Right lobe of liver (tissue), 6 donors: ENCODE measurements at regions not wholly inside any gene's neighbourhood (a gene's known extent, or its start where the extent isn't known, plus 50 kb on each side); places are given as distances from the start of the nearest gene placed in this dataset.

Experiments
- ATAC-seq, 4 donors: fragments of 200-7000 bp; cut with Tn5 transposase; one replicate each; pipeline ENCODE4 v1.9.1; 2020; ENCODE audit warnings: mild to moderate bottlenecking in 4 of 4, moderate library complexity in 4 of 4
- DNase-seq, 3 donors: peaks; one replicate each; pipeline ENCODE4 v3.0.0-alpha.2; 2020
- H3K27ac ChIP-seq, 3 donors: fragments of 200-600 bp; one replicate each; pipeline ENCODE4 v1.8.0; 2022
- H3K27me3 ChIP-seq, 2 donors: fragments of 200-600 bp; one replicate each; pipeline ENCODE4 v1.8.0; 2022
- H3K36me3 ChIP-seq, 4 donors: fragments of 200-600 bp; sonication (generic) in 1 of 4; one replicate each; pipeline versions ENCODE4 v1.5.1 to v1.8.0; 2017 to 2022; ENCODE audit warnings: control low read depth in 1 of 4
- H3K4me1 ChIP-seq, 4 donors: fragments of 200-600 bp; sonication (generic) in 1 of 4; one replicate each; pipeline versions ENCODE4 v1.5.1 to v1.8.0; 2017 to 2022; ENCODE audit warnings: control low read depth in 1 of 4
- H3K4me3 ChIP-seq, 3 donors: fragments of 200-600 bp; one replicate each; pipeline ENCODE4 v1.8.0; 2022
- H3K9me3 ChIP-seq, 4 donors: fragments of 200-600 bp; sonication (generic) in 1 of 4; one replicate each; pipeline versions ENCODE4 v1.5.1 to v1.8.0; 2017 to 2022; ENCODE audit warnings: control low read depth in 1 of 4
- CTCF ChIP-seq, 4 donors: fragments of 200-600 bp in 3 of 4; fragments of 450-650 bp in 1 of 4; IDR thresholded peaks; one replicate each; pipeline versions ENCODE4 v1.5.1 to v1.8.0; 2016 to 2022; ENCODE audit warnings: antibody characterized with exemption in 4 of 4, mild to moderate bottlenecking in 2 of 4
- POLR2A ChIP-seq: fragments of 450-650 bp; IDR thresholded peaks from one replicate; pipeline ENCODE4 v1.6.1; 2017; ENCODE audit warnings: antibody characterized with exemption, mild to moderate bottlenecking
- WGBS: methylation state at CpG from one replicate; pipeline ENCODE4 v1.1.6; 2018; ENCODE audit warnings: low coverage, low lambda C conversion rate; ENCODE audit not compliant: insufficient coverage; ENCODE audit errors: missing lambda C conversion rate; 5-methylcytosine and 5-hydroxymethylcytosine counted together
- intact Hi-C, 2 donors: fragments of 100-400 bp; cut with DNase I; formaldehyde crosslinking; loops; one replicate each; pipeline versions ENCODE4 v1.11.2 to v1.14.1; 2022
- donor health status: DM: no; HTN: yes; CAD: no.
- donor health status: DM: no; HTN: no; CAD: no.
- donor health status: DM: no; HTN: no; CAD: no.
- donor health status: DM: no; HTN: yes; CAD: no.
- donor health status: DM: no; HTN: yes; CAD: no.

GRCh38 chr15:93705753-93706455, 525.5 kb upstream of the MCTP2 start:
- Histone ChIP-seq H3K27me3 (no peaks in the 10 kb centered on the region), H3K36me3 (no peaks in the 10 kb centered on the region), H3K4me3 (no peak overlapping the region), H3K27ac (no peak overlapping the region), H3K4me1 (no peaks in the 10 kb centered on the region), H3K9me3 (no peaks in the 10 kb centered on the region)
- 52% methylated on average over 7 of the region's 7 CpGs for WGBS
- intact Hi-C loops, result no loop called here
- ATAC-seq (no peak), DNase-seq (no peak)
- TF ChIP-seq CTCF (IDR thresholded peaks at IDR 0.05) (no peak), POLR2A (no peak)

DNA sequence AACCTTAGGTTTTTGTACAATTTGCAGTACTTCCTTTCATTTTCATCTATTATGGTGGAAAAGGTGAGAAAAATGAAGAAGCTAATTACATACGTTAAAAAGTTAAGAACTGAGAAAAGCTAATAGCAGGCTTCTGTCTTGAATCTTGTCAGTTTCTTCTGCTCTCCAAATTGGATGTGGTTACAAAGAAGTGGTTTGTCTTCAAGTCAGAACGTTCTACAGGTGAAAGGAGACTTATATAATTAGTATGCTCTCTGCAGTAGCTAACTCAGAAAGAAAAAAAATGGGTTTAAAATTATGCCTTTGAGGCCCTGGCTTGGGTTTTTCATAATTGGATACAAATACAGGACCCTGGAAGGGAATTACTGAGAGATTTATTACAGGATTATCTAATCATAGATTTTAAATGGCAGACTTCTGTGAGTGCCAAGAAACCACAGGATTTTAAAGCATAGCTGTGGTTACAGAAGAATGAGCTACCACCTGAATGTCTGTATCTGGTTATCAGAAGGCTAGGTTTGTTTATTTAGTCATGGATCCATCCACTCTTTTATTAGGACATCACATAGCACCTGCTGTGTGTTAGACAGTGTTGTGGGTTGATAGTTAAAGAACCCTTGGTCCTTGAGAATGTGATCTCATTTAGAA, 528.1 kb upstream of the MCTP2 start:
- TF ChIP-seq CTCF (IDR thresholded peaks at IDR 0.05), result no peak
- no peak for TF ChIP-seq POLR2A
- no peak overlapping the region for H3K27ac ChIP-seq
- H3K4me1 ChIP-seq, result no peaks in the 10 kb centered on the region
- intact Hi-C loops, result no loop called here
- H3K36me3 ChIP-seq, result no peaks in the 10 kb centered on the region
- 22% methylated on average over 2 of the region's 2 CpGs for WGBS
- H3K9me3 ChIP-seq, result peaks cover 0 to 1% (median 0%) of the 10 kb centered on the region in 4 donors
- no peak overlapping the region for H3K4me3 ChIP-seq
- ATAC-seq (no peak), DNase-seq (no peak)
- no peaks in the 10 kb centered on the region for H3K27me3 ChIP-seq

GRCh38 chr15:93700051-93700450, 531.3 kb upstream of the MCTP2 start:
- no peaks in the 10 kb centered on the region for H3K4me1 ChIP-seq
- no peak overlapping the region for H3K4me3 ChIP-seq
- no peaks in the 10 kb centered on the region for H3K27me3 ChIP-seq
- WGBS, result 77% methylated on average over 1 of the region's 1 CpG
- H3K36me3 ChIP-seq, result no peaks in the 10 kb centered on the region
- intact Hi-C loops, result no loop called here
- no peak overlapping the region for H3K27ac ChIP-seq
- peaks cover 0 to 3% (median 0%) of the 10 kb centered on the region in 4 donors for H3K9me3 ChIP-seq
- ATAC-seq, result no peak
- TF ChIP-seq CTCF (IDR thresholded peaks at IDR 0.05) (no peak), POLR2A (no peak)
- DNase-seq, result no peak

GRCh38 chr15:93694033-93694432, 537.3 kb upstream of the MCTP2 start:
- DNase-seq (no peak), ATAC-seq (no peak)
- TF ChIP-seq POLR2A (no peak), CTCF (IDR thresholded peaks at IDR 0.05) (no peak)
- Histone ChIP-seq H3K4me1 (no peaks in the 10 kb centered on the region), H3K4me3 (no peak overlapping the region), H3K36me3 (no peaks in the 10 kb centered on the region), H3K27ac (no peak overlapping the region), H3K27me3 (no peaks in the 10 kb centered on the region), H3K9me3 (peaks cover 0 to 3% (median 0%) of the 10 kb centered on the region in 4 donors)
- WGBS, result 44% methylated on average over 2 of the region's 2 CpGs
- intact Hi-C loops, result no loop called here
